CD4-positive, alpha-beta T cell treated with Interleukin-12 subunit alpha and Interleukin-12 subunit beta, for 1 hour (primary cell): ENCODE measurements at regions not wholly inside any gene's neighbourhood (a gene's known extent, or its start where the extent isn't known, plus 50 kb on each side); places are given as distances from the start of the nearest gene placed in this dataset.

Experiments used
- DNase-seq: peaks from one replicate; pipeline ENCODE4 v3.0.0-alpha.2; 2020

- no peak for DNase-seq
These were observed 264.2 kb downstream of the IRX2 start for GRCh38 chr5:2487152-2487763.

- no peak for DNase-seq
These were observed 265.1 kb downstream of the IRX2 start for GRCh38 chr5:2486373-2486772.

- DNase-seq = no peak
These were observed 268.7 kb downstream of the IRX2 start for GRCh38 chr5:2482778-2483177.

GRCh38 chr5:2480871-2481270 is 270.6 kb downstream of the IRX2 start:
- no peak for DNase-seq

GRCh38 chr5:2475902-2476301 is 275.6 kb downstream of the IRX2 start:
- no peak for DNase-seq

GRCh38 chr5:2472670-2473069 is 278.8 kb downstream of the IRX2 start:
- no peak for DNase-seq

GRCh38 chr5:2471152-2471879 is 280.2 kb downstream of the IRX2 start:
- DNase-seq = no peak

GRCh38 chr5:2466966-2467365 is 284.5 kb downstream of the IRX2 start:
- no peak for DNase-seq

- DNase-seq = no peak
These were observed 286.1 kb downstream of the IRX2 start for GRCh38 chr5:2465383-2465782.

- DNase-seq = no peak
These were observed 287.3 kb downstream of the IRX2 start for GRCh38 chr5:2464141-2464540.

GRCh38 chr5:2461701-2462691 is 289.5 kb downstream of the IRX2 start:
- DNase-seq = no peak

GRCh38 chr5:2460098-2460497 is 291.4 kb downstream of the IRX2 start:
- DNase-seq = no peak

GRCh38 chr5:2459251-2459650 is 292.2 kb downstream of the IRX2 start:
- no peak for DNase-seq

GRCh38 chr5:2455878-2456277 is 295.6 kb downstream of the IRX2 start:
- no peak for DNase-seq

- no peak for DNase-seq
These were observed 296.6 kb downstream of the IRX2 start for GRCh38 chr5:2454876-2455275.

GRCh38 chr5:2453781-2454180 is 297.7 kb downstream of the IRX2 start:
- DNase-seq = no peak

- no peak for DNase-seq
These were observed 300.4 kb downstream of the IRX2 start for GRCh38 chr5:2451100-2451499.

GRCh38 chr5:2442496-2443354 is 308.8 kb downstream of the IRX2 start:
- DNase-seq = no peak

GRCh38 chr5:2441495-2442180 is 309.8 kb downstream of the IRX2 start:
- no peak for DNase-seq

- no peak for DNase-seq
These were observed 311.9 kb downstream of the IRX2 start for GRCh38 chr5:2439608-2440007.

- DNase-seq = no peak
These were observed 318.4 kb downstream of the IRX2 start for GRCh38 chr5:2433086-2433485.
